ENCODE measurements at regions not wholly inside any gene's neighbourhood (a gene's known extent, or its start where the extent isn't known, plus 50 kb on each side); places are given as distances from the start of the nearest gene placed in this dataset.
A peak's percentile ranks its signal among the peaks of the same experiment; 100 is the strongest.

- TF ChIP-seq CTCF (IDR thresholded peaks at IDR 0.05; ENCODE audit: low read depth, low read length) (peak; percentile 8), POLR2A (IDR thresholded peaks at IDR 0.05; ENCODE audit: extremely low read depth, insufficient read length) (no peak)
These were observed 398.6 kb downstream of the BRD1 start for GRCh38 chr22:49429066-49429465.

All from NB4 (cell line).